22Rv1 (cell line): ENCODE measurements at regions not wholly inside any gene's neighbourhood (a gene's known extent, or its start where the extent isn't known, plus 50 kb on each side); places are given as distances from the start of the nearest gene placed in this dataset.

Source experiments
- H3K27ac ChIP-seq: fragments of 450-650 bp; 2 replicates; pipeline ENCODE4 v1.5.1; 2017
- ZFX ChIP-seq: fragments of 450-650 bp; IDR thresholded peaks from 2 replicates; pipeline ENCODE4 v1.6.1; 2017; ENCODE audit warnings: antibody characterized with exemption, borderline replicate concordance
- TF ChIP-seq, protein P1 (sequence below): fragments of 450-650 bp; IDR thresholded peaks from 2 replicates; pipeline ENCODE4 v1.5.1; 2017; ENCODE audit warnings: mild to moderate bottlenecking

GRCh38 chr18:41747723-41748242 lies 207.3 kb upstream of the PIK3C3 start:
- TF ChIP-seq, protein P1, sequence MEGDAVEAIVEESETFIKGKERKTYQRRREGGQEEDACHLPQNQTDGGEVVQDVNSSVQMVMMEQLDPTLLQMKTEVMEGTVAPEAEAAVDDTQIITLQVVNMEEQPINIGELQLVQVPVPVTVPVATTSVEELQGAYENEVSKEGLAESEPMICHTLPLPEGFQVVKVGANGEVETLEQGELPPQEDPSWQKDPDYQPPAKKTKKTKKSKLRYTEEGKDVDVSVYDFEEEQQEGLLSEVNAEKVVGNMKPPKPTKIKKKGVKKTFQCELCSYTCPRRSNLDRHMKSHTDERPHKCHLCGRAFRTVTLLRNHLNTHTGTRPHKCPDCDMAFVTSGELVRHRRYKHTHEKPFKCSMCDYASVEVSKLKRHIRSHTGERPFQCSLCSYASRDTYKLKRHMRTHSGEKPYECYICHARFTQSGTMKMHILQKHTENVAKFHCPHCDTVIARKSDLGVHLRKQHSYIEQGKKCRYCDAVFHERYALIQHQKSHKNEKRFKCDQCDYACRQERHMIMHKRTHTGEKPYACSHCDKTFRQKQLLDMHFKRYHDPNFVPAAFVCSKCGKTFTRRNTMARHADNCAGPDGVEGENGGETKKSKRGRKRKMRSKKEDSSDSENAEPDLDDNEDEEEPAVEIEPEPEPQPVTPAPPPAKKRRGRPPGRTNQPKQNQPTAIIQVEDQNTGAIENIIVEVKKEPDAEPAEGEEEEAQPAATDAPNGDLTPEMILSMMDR = no peak
- TF ChIP-seq ZFX = no peak
- no peak overlapping the region for H3K27ac ChIP-seq

DNA sequence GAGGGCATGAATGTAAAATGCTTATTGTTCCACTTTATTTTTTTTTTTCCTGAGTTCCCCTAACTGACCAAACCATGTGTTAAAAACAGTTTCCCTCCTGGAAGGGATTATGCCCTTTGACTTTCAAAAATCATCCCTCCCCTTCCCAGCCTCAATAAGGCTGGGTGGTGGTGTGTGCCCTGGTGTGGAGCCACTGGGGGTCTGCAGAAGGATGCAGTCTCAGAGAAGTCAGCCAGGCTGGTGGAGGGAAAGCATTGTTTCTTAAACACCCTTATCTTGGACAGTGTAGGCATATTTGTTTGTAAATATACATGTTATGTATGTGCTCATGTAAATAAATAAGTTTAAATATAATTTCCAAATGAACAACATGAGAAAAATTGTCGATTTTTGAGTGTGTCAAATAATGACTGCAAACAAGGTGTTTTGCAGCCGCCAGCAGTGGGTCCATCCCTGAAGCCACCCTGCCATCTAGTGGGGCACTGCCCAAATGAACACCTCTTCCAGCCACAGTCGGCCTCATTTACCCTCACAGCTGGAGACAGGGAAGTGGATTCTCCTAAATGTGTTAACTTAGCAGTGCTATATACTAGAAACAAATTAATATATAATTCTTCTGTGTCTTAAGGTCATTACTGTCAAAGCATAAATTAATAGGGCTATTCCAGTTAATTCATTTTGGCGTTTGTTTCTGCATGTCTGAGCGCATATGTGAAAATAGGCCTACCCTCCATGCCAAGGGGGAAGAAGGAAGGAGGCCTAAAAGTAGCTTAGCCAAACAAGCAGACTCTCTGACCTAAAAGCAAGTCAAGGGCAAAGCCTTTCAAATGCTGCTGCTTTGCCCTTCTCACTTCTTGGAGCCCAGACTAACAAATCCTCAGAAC lies 209.6 kb upstream of the PIK3C3 start:
- H3K27ac ChIP-seq = no peak overlapping the region
- TF ChIP-seq, protein P1 = peak; percentile 84
- no peak for TF ChIP-seq ZFX

DNA sequence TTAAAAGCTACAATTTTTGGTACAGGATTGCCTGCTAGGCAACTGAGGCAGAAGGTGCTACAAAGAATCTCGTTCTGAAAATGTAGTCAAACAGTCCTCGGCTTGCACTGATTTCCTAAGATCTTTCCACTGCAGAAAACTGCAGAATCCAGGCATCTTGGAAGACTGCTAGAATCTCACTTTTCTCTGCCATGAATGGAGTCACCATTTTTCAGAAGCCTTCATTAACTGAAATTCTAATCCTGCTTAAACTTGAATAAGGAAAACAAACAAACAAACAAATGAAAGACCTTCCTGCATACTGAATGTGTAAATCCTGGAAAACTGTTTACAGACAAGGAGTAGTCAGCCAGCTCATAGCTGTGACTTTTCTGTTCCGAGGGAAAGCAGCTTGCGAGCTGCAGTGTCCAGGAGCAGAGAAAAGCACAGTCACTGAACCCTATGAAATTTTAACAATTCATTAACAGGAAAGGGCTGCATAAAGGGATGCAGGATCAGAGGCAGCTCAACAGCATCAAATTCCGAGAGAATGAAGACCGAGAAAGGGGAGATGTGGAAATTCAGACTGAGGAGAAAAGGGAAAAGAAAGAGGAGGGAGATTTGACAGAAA lies 210.5 kb upstream of the PIK3C3 start:
- TF ChIP-seq, protein P1 = no peak
- TF ChIP-seq ZFX = no peak
- no peak overlapping the region for H3K27ac ChIP-seq

DNA sequence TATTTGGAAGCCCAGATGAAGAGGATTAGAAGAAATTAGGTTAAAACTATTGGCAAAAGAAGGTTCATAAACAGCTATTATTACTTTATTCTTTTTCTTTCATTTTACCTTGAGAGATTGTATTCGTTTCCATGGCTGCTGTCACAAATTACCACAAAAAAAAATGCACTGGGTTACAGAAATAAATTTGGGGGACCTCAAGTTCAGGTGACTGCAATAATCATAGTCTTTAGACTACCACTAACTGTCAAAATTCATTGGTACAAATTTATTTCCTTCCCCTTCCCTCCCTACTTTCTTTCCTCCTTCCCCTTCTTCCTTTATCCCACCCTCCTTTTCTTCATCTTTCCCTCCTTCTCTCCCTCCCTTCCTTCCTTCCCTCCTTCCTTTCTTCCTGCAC lies 217.8 kb upstream of the PIK3C3 start:
- TF ChIP-seq, protein P1 = no peak
- no peak for TF ChIP-seq ZFX
- no peak overlapping the region for H3K27ac ChIP-seq

GRCh38 chr18:41734917-41735316 lies 220.1 kb upstream of the PIK3C3 start:
- no peak for TF ChIP-seq ZFX
- TF ChIP-seq, protein P1 = no peak
- H3K27ac ChIP-seq = no peak overlapping the region

DNA sequence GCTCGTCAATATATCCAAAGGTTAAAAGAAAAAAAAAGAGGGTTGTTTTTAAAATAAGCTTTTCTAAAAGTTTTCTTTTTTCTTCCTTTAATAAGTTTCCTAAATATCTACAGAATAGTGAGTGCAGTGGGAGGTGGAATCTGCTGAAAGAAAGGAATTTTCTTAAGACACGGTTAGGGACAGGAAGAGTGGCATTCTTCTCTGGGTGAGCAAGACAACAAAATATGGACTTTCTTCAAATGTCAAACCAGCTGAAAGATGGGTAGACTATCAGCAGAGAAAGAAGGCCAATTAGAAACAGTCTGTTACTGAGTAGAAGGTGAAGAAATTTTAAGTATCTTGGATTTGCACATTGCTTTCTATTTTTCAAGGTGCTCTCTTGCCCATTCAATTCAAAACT lies 222.7 kb upstream of the PIK3C3 start:
- no peak overlapping the region for H3K27ac ChIP-seq
- TF ChIP-seq, protein P1 = no peak
- TF ChIP-seq ZFX = no peak

- no peak overlapping the region for H3K27ac ChIP-seq
- no peak for TF ChIP-seq ZFX
- TF ChIP-seq, protein P1 = no peak
These were observed 223.2 kb upstream of the PIK3C3 start for GRCh38 chr18:41731884-41732283.
